Astrocyte of the spinal cord (primary cell): ENCODE measurements at regions not wholly inside any gene's neighbourhood (a gene's known extent, or its start where the extent isn't known, plus 50 kb on each side); places are given as distances from the start of the nearest gene placed in this dataset.

Experiments
- DNase-seq: peaks from one replicate; pipeline ENCODE4 v3.0.0; 2011; ENCODE audit warnings: low read depth, low spot score
- H3K4me3 ChIP-seq: 2 replicates; pipeline ENCODE4 v1.5.1; 2011; ENCODE audit warnings: low read depth, mild to moderate bottlenecking, low read length, moderate library complexity
- in situ Hi-C: cut with HindIII; loops from 2 replicates; pipeline ENCODE4 v1.10.0; 2017; ENCODE audit warnings: low sequenced_read_pairs
- TF ChIP-seq, protein P1 (sequence below): IDR thresholded peaks from 2 replicates; pipeline ENCODE4 v1.5.1; 2012; ENCODE audit warnings: low read depth, mild to moderate bottlenecking, low read length, inconsistent platforms

DNA sequence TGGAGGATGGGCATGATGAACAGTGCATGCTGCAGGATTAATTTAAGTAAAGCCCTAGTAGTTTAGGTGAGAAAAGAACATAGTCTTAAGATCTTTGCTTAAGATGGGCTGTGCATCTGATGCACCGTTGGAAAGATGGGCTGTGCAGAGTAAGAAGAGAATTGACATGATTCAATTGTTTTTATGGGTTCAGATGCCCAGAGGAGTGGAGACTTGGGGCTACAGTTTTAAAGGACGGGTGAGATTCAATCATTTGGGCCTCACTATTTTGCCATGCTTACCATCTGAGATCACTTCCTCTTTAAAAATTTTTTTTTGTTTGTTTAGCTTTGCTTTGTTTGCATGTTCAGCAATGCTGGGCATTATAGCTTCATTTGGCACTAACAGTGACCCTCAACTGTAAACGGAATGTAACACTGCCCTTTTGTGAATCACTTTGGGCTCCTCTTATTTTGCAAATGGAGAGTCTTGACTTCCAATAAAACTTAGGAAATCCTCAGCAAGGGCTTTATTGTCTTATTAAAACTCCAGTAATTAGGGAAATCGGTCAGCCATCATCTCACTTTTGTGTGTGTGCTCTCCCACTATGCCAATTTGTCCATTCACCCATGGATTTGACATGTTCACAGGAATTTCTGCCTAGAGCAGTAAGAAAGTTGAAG, 216.1 kb upstream of the TLL1 start:
- TF ChIP-seq, protein P1, sequence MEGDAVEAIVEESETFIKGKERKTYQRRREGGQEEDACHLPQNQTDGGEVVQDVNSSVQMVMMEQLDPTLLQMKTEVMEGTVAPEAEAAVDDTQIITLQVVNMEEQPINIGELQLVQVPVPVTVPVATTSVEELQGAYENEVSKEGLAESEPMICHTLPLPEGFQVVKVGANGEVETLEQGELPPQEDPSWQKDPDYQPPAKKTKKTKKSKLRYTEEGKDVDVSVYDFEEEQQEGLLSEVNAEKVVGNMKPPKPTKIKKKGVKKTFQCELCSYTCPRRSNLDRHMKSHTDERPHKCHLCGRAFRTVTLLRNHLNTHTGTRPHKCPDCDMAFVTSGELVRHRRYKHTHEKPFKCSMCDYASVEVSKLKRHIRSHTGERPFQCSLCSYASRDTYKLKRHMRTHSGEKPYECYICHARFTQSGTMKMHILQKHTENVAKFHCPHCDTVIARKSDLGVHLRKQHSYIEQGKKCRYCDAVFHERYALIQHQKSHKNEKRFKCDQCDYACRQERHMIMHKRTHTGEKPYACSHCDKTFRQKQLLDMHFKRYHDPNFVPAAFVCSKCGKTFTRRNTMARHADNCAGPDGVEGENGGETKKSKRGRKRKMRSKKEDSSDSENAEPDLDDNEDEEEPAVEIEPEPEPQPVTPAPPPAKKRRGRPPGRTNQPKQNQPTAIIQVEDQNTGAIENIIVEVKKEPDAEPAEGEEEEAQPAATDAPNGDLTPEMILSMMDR: no peak
- DNase-seq: no peak
- no peak overlapping the region for H3K4me3 ChIP-seq
- in situ Hi-C loops: no loop called here

DNA sequence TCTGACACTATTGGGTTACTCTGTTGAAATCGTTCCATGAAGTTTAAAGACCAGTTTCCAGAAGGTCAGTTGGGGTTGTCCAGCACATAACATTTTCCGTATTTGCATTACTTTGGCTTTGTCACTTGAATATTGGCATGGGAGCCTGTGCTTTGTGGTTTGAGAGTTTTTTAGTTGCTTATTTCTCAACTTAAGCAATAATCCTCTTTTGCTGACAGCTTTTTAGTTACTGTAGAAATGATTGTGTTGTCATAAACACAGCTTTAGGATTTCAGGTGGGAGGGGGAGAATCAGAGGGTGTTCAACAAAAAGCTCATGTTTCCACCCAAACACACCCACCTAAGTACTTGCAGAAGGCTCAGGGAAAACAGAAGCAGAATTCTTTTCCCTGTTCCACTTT, 210.7 kb upstream of the TLL1 start:
- in situ Hi-C loops: no loop called here
- DNase-seq: peak; percentile 59
- no peak overlapping the region for H3K4me3 ChIP-seq
- TF ChIP-seq, protein P1: no peak

DNA sequence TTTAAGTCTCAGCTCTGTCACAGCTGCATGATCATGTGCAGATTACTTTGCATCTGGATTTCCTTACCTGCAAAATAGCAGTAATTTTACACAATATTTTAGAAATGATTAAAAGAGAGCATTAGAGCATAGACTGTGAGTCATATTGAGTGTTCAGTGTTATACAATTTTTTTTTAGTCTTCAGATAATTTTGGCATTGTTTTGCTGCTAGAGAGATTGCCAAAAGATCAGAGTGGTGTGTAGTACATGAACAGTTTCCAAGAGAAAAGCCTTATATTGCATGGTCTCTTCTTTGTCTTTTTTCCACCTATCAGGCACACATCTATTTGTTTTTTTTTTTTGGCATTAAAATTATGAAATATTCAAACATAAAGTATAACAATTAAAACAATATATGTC, 209.6 kb upstream of the TLL1 start:
- H3K4me3 ChIP-seq: no peak overlapping the region
- in situ Hi-C loops: no loop called here
- peak; percentile 33 for DNase-seq
- TF ChIP-seq, protein P1: no peak

DNA sequence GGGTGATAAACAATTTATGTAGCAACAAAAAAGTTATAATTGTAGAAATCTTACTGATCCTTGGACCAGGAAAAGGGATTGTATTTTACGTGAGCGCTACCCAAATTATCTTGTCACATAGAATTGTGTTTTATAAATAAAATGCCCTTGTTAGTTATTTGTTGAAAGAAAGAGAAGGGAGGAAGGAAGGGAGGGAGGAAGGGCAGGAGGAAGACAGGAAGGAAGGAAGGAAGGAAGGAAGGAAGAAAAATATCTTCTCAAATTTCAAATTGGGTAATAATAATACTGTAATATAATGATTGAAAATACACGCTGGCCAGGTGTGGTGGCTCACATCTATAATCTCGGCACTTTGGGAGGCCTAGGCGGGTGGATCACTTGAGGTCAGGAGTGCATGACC, 206.2 kb upstream of the TLL1 start:
- TF ChIP-seq, protein P1: no peak
- no peak overlapping the region for H3K4me3 ChIP-seq
- no peak for DNase-seq
- in situ Hi-C loops: no loop called here

DNA sequence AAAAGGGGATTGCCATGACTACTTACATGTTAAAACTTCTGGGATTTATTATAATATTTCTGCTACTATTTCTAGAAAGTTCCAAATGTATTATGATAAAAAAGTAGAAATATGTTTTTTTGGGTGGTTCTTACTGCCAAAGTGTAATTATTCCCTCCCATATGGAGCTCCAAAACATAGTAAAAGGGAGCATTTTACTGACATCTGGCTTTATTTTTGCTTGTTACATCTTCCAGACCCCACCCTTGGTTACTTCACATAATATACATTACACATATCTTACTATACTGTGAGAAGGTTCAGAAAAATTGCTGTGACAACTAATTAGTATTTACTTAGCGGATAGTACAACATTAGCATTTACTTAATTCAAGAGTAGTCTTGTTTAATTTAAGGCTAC, 205.1 kb upstream of the TLL1 start:
- DNase-seq: no peak
- TF ChIP-seq, protein P1: no peak
- no peak overlapping the region for H3K4me3 ChIP-seq
- in situ Hi-C loops: no loop called here

DNA sequence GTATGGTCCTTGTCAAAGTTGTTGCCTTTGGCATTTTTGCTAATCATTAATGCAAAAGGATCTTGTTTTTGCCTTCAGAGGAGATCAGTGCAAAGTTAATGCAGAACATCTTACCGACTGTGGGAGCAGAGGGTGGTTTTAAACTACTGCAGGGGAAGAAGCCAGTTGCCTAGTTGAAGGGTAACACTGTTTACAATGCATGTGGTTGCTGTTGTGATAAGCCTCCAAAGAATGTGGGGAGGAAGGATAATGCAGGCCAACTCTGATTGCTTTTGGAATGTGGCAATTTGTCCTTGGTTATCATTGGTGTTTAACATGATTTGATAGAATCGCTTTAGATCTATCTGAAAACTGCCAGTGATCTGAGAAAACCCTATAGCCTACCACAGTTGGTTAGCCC, 204.3 kb upstream of the TLL1 start:
- TF ChIP-seq, protein P1: no peak
- in situ Hi-C loops: no loop called here
- H3K4me3 ChIP-seq: no peak overlapping the region
- peak; percentile 10 for DNase-seq
